DND-41 (cell line): ENCODE measurements at regions not wholly inside any gene's neighbourhood (a gene's known extent, or its start where the extent isn't known, plus 50 kb on each side); places are given as distances from the start of the nearest gene placed in this dataset.

Experiments used
- EZH2 ChIP-seq: IDR thresholded peaks from 3 replicates; pipeline ENCODE4 v1.6.1; 2012; ENCODE audit warnings: borderline replicate concordance, low read depth, mild to moderate bottlenecking, moderate library complexity, low read length, inconsistent platforms; ENCODE audit not compliant: severe bottlenecking
- TF ChIP-seq, protein P1 (sequence below): IDR thresholded peaks from 2 replicates; pipeline ENCODE4 v1.5.1; 2012; ENCODE audit warnings: borderline replicate concordance, low read length, moderate library complexity, mild to moderate bottlenecking; ENCODE audit not compliant: poor library complexity, severe bottlenecking; ENCODE audit errors: extremely low read depth

DNA sequence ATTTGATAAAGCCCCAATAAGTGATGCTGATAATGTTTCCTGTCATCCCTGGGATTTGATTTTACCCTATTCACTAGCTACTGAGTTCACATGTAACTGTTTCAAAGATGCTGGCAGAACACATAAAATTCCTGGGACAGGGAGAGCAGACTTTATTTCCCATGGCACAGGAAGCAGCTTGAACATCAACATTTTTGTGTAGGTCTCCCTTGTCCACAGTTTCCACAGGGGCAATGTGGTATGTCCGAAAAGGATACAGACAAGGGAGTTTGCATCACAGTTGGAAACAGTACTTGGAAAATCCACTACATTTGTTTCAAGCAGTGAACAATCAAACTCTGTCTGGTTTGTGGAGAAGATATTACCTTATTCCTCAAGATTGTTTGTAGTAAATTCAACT lies 129.2 kb upstream of the KLHL4 start:
- TF ChIP-seq, protein P1, sequence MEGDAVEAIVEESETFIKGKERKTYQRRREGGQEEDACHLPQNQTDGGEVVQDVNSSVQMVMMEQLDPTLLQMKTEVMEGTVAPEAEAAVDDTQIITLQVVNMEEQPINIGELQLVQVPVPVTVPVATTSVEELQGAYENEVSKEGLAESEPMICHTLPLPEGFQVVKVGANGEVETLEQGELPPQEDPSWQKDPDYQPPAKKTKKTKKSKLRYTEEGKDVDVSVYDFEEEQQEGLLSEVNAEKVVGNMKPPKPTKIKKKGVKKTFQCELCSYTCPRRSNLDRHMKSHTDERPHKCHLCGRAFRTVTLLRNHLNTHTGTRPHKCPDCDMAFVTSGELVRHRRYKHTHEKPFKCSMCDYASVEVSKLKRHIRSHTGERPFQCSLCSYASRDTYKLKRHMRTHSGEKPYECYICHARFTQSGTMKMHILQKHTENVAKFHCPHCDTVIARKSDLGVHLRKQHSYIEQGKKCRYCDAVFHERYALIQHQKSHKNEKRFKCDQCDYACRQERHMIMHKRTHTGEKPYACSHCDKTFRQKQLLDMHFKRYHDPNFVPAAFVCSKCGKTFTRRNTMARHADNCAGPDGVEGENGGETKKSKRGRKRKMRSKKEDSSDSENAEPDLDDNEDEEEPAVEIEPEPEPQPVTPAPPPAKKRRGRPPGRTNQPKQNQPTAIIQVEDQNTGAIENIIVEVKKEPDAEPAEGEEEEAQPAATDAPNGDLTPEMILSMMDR: no peak
- TF ChIP-seq EZH2: no peak
